ENCODE measurements at regions not wholly inside any gene's neighbourhood (a gene's known extent, or its start where the extent isn't known, plus 50 kb on each side); places are given as distances from the start of the nearest gene placed in this dataset.
A peak's percentile ranks its signal among the peaks of the same experiment; 100 is the strongest.
"Not testable (repeated sequence)": the region's sequence is repeated elsewhere in the genome, so short reads cannot be mapped to it uniquely, and the experiment has no call there.

DNA sequence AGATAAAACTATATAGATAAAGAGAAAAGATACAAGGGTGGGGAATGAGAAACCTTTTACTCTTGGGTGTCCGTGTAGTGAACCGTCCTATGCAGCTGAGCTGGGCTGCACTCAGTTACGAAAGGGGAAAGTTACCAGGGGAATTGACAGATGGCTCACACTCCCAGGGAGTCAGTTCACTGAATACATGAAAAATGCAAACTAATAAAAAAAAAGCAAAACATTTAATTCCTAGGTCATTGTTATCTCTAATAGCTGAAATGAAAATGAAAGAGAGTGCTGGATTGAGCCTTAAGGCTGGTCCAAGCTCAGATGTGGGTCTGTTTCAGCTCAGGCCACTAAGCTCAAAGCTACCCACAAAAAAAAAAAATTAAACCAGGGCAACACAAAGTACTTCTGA is 138.0 kb downstream of the THBS2 start:
- no peaks in the 10 kb centered on the region for H4K20me1 ChIP-seq (ENCODE audit: insufficient read depth)
- POLR2A ChIA-PET: no interaction called here
- no peaks in the 10 kb centered on the region for H3K9me2 ChIP-seq
- H3K9me3 ChIP-seq: no peaks in the 10 kb centered on the region; the same call in 1 of the 2 replicates
- CTCF ChIA-PET: no interaction called here
- no peak overlapping the region for H2AFZ ChIP-seq (ENCODE audit: low read depth)
- TF ChIP-seq GABPA (IDR thresholded peaks at IDR 0.05; ENCODE audit: low read depth) (no peak), TCF12 (IDR thresholded peaks at IDR 0.05) (no peak), CTCF (IDR thresholded peaks at IDR 0.05) (no peak), RCOR1 (IDR thresholded peaks at IDR 0.05; ENCODE audit: low read length) (no peak), TAF1 (IDR thresholded peaks at IDR 0.05; ENCODE audit: borderline replicate concordance, low read depth, low read length) (no peak), RXRA (IDR thresholded peaks at IDR 0.05; ENCODE audit: borderline replicate concordance, low read depth) (no peak), MXI1 (IDR thresholded peaks at IDR 0.05; ENCODE audit: low read depth, low read length) (no peak), POLR2AphosphoS5 (IDR thresholded peaks at IDR 0.05; ENCODE audit: low read depth, low read length) (no peak), EP300 (IDR thresholded peaks at IDR 0.05; ENCODE audit: borderline replicate concordance in 1 of 2, low read depth in 1 of 2, low read length in 1 of 2) (no peak), NFIC (IDR thresholded peaks at IDR 0.05; ENCODE audit: borderline replicate concordance) (no peak), FOSL2 (IDR thresholded peaks at IDR 0.05; ENCODE audit: borderline replicate concordance, low read depth) (no peak), NRF1 (IDR thresholded peaks at IDR 0.05; ENCODE audit: low read depth, low read length) (no peak)
- TF ChIP-seq, protein P1, sequence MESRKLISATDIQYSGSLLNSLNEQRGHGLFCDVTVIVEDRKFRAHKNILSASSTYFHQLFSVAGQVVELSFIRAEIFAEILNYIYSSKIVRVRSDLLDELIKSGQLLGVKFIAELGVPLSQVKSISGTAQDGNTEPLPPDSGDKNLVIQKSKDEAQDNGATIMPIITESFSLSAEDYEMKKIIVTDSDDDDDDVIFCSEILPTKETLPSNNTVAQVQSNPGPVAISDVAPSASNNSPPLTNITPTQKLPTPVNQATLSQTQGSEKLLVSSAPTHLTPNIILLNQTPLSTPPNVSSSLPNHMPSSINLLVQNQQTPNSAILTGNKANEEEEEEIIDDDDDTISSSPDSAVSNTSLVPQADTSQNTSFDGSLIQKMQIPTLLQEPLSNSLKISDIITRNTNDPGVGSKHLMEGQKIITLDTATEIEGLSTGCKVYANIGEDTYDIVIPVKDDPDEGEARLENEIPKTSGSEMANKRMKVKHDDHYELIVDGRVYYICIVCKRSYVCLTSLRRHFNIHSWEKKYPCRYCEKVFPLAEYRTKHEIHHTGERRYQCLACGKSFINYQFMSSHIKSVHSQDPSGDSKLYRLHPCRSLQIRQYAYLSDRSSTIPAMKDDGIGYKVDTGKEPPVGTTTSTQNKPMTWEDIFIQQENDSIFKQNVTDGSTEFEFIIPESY (IDR thresholded peaks at IDR 0.05; ENCODE audit: borderline replicate concordance, low read depth): no peak
- TF ChIP-seq, protein P2, sequence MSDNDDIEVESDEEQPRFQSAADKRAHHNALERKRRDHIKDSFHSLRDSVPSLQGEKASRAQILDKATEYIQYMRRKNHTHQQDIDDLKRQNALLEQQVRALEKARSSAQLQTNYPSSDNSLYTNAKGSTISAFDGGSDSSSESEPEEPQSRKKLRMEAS (IDR thresholded peaks at IDR 0.05; ENCODE audit: low read depth): no peak
- TF ChIP-seq, protein P3, sequence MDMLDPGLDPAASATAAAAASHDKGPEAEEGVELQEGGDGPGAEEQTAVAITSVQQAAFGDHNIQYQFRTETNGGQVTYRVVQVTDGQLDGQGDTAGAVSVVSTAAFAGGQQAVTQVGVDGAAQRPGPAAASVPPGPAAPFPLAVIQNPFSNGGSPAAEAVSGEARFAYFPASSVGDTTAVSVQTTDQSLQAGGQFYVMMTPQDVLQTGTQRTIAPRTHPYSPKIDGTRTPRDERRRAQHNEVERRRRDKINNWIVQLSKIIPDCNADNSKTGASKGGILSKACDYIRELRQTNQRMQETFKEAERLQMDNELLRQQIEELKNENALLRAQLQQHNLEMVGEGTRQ (IDR thresholded peaks at IDR 0.05; ENCODE audit: borderline replicate concordance, low read depth, low read length): no peak
- TF ChIP-seq, protein P4, sequence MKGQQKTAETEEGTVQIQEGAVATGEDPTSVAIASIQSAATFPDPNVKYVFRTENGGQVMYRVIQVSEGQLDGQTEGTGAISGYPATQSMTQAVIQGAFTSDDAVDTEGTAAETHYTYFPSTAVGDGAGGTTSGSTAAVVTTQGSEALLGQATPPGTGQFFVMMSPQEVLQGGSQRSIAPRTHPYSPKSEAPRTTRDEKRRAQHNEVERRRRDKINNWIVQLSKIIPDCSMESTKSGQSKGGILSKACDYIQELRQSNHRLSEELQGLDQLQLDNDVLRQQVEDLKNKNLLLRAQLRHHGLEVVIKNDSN (IDR thresholded peaks at IDR 0.05; ENCODE audit: borderline replicate concordance, low read depth): no peak
- no peak overlapping the region for H3K9ac ChIP-seq
- H3K4me1 ChIP-seq (ENCODE audit: control insufficient read depth in 1 of 2, insufficient read depth in 2 of 2, low read depth in 1 of 2, low read length in 1 of 2): no peaks in the 10 kb centered on the region; a peak in 1 of 4 replicates
- no peaks in the 10 kb centered on the region for H3F3A ChIP-seq (replicated peaks; ENCODE audit: insufficient read depth)
- no peaks in the 10 kb centered on the region for H3K79me2 ChIP-seq (ENCODE audit: insufficient read depth)
- no peak overlapping the region; a peak in 1 of 4 replicates for H3K4me3 ChIP-seq (ENCODE audit: low read depth in 2 of 2, low read length in 1 of 2)
- H3K36me3 ChIP-seq (replicated peaks in 1 of 2; ENCODE audit: control insufficient read depth in 1 of 2, insufficient read depth in 2 of 2, low read length in 1 of 2): no peaks in the 10 kb centered on the region
- H3K27ac ChIP-seq (ENCODE audit: low read depth in 2 of 2, low read length in 1 of 2): no peak overlapping the region
- H3K27me3 ChIP-seq (ENCODE audit: insufficient read depth): no peaks in the 10 kb centered on the region
- H3K4me2 ChIP-seq: no peak overlapping the region
- DNase-seq: no peak
- 52% methylated on average over 3 of the region's 3 CpGs for WGBS (ENCODE audit: low lambda C conversion rate)

- H3F3A ChIP-seq (replicated peaks; ENCODE audit: insufficient read depth); CTCF ChIA-PET; H3K4me3 ChIP-seq (ENCODE audit: low read depth in 2 of 2, low read length in 1 of 2); H3K27me3 ChIP-seq (ENCODE audit: insufficient read depth); DNase-seq; H3K9ac ChIP-seq; H3K36me3 ChIP-seq (replicated peaks in 1 of 2; ENCODE audit: control insufficient read depth in 1 of 2, insufficient read depth in 2 of 2, low read length in 1 of 2); H3K27ac ChIP-seq (ENCODE audit: low read depth in 2 of 2, low read length in 1 of 2); H3K4me2 ChIP-seq; H3K9me2 ChIP-seq; H3K79me2 ChIP-seq (ENCODE audit: insufficient read depth); H4K20me1 ChIP-seq (ENCODE audit: insufficient read depth); H3K4me1 ChIP-seq (ENCODE audit: control insufficient read depth in 1 of 2, insufficient read depth in 2 of 2, low read depth in 1 of 2, low read length in 1 of 2); H3K9me3 ChIP-seq; POLR2A ChIA-PET: not testable (repeated sequence)
- H2AFZ ChIP-seq (ENCODE audit: low read depth): 0 out of 2 replicates have a peak overlapping the region, but pooled peaks have one; percentile 56
- 77% methylated on average over 8 of the region's 8 CpGs for WGBS (ENCODE audit: low lambda C conversion rate)
Measured at GRCh38 chr6:169114632-169115031, 139.0 kb downstream of the THBS2 start.
